ENCODE measurements at regions not wholly inside any gene's neighbourhood (a gene's known extent, or its start where the extent isn't known, plus 50 kb on each side); places are given as distances from the start of the nearest gene placed in this dataset.
A peak's percentile ranks its signal among the peaks of the same experiment; 100 is the strongest.

GRCh38 chr6:100176951-100177710 is 183.1 kb upstream of the MCHR2 start:
- Histone ChIP-seq H3K27me3 (ENCODE audit: low read depth) (no peaks in the 10 kb centered on the region), H3K27ac (replicated peaks) (peak overlapping the region; percentile 68), H3K4me1 (peaks cover 3% of the 10 kb centered on the region), H3K4me3 (no peak overlapping the region), H3K9me3 (replicated peaks) (no peaks in the 10 kb centered on the region), H3K36me3 (no peaks in the 10 kb centered on the region)
- DNase-seq, result no peak
- intact Hi-C loops (cut with micrococcal nuclease), result no loop called here
- TF ChIP-seq CTCF (IDR thresholded peaks at IDR 0.05; ENCODE audit: borderline replicate concordance), result no peak

GRCh38 chr6:100176311-100176950 is 182.4 kb upstream of the MCHR2 start:
- TF ChIP-seq CTCF (IDR thresholded peaks at IDR 0.05; ENCODE audit: borderline replicate concordance), result peak; percentile 33
- peaks cover 3% of the 10 kb centered on the region for H3K4me1 ChIP-seq
- intact Hi-C loops (cut with micrococcal nuclease), result no loop called here
- DNase-seq, result no peak
- peak overlapping the region; percentile 68 for H3K27ac ChIP-seq (replicated peaks)
- no peaks in the 10 kb centered on the region for H3K36me3 ChIP-seq
- no peak overlapping the region for H3K4me3 ChIP-seq
- no peaks in the 10 kb centered on the region for H3K9me3 ChIP-seq (replicated peaks)
- no peaks in the 10 kb centered on the region for H3K27me3 ChIP-seq (ENCODE audit: low read depth)

- no peaks in the 10 kb centered on the region for H3K27me3 ChIP-seq (ENCODE audit: low read depth)
- TF ChIP-seq CTCF (IDR thresholded peaks at IDR 0.05; ENCODE audit: borderline replicate concordance), result no peak
- peaks cover 3% of the 10 kb centered on the region for H3K4me1 ChIP-seq
- intact Hi-C loops (cut with micrococcal nuclease), result no loop called here
- H3K4me3 ChIP-seq, result no peak overlapping the region
- H3K27ac ChIP-seq (replicated peaks), result peak overlapping the region; percentile 68
- no peak for DNase-seq
- no peaks in the 10 kb centered on the region for H3K36me3 ChIP-seq
- no peaks in the 10 kb centered on the region for H3K9me3 ChIP-seq (replicated peaks)
Measured at GRCh38 chr6:100175814-100176310, 181.8 kb upstream of the MCHR2 start.

DNA sequence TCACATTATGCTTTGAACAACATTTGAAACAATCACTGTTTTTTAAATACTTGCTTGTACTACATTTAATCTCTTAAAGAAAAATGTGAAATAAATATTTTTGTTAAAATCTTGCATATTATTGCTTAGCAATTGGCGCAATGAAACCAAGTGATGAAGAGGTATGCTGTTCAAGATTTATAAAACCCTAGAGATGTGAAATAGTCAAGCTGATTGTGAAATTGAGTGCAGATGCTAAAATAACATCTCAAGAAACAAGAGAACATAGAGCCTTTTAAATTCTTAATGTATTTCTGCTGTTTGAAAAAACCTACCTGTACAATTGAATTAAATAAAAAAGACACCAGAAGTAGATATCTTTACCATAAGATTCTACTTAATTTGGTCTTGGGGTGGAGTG is 179.2 kb upstream of the MCHR2 start:
- Histone ChIP-seq H3K4me1 (peaks cover 3% of the 10 kb centered on the region), H3K36me3 (no peaks in the 10 kb centered on the region), H3K9me3 (replicated peaks) (no peaks in the 10 kb centered on the region), H3K27me3 (ENCODE audit: low read depth) (no peaks in the 10 kb centered on the region), H3K27ac (replicated peaks) (no peak overlapping the region), H3K4me3 (no peak overlapping the region)
- no peak for TF ChIP-seq CTCF (IDR thresholded peaks at IDR 0.05; ENCODE audit: borderline replicate concordance)
- intact Hi-C loops (cut with micrococcal nuclease), result no loop called here
- DNase-seq, result no peak

DNA sequence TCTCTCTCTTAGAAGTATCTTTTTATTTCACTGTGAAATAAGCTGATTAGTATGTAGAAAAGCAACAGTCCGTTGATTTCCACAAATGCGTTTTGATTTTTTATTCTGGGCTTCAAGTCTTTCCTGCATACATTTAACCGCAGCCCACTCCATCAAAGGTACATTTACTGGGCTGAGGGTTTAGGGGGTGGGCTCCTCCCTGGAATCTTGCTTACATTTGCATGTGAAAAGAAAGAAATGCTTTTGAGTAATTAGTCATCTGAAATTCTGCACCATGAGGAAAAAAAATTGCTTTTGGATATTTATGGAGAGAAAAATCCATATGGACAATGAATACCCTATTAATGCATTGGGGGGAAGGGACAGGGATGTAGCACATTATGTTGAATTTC is 178.3 kb upstream of the MCHR2 start:
- no peaks in the 10 kb centered on the region for H3K9me3 ChIP-seq (replicated peaks)
- peaks cover 3% of the 10 kb centered on the region for H3K4me1 ChIP-seq
- TF ChIP-seq CTCF (IDR thresholded peaks at IDR 0.05; ENCODE audit: borderline replicate concordance), result no peak
- intact Hi-C loops (cut with micrococcal nuclease), result no loop called here
- DNase-seq, result no peak
- H3K4me3 ChIP-seq, result no peak overlapping the region
- no peaks in the 10 kb centered on the region for H3K27me3 ChIP-seq (ENCODE audit: low read depth)
- H3K27ac ChIP-seq (replicated peaks), result no peak overlapping the region
- H3K36me3 ChIP-seq, result no peaks in the 10 kb centered on the region
